ENCODE measurements at regions not wholly inside any gene's neighbourhood (a gene's known extent, or its start where the extent isn't known, plus 50 kb on each side); places are given as distances from the start of the nearest gene placed in this dataset.

DNA sequence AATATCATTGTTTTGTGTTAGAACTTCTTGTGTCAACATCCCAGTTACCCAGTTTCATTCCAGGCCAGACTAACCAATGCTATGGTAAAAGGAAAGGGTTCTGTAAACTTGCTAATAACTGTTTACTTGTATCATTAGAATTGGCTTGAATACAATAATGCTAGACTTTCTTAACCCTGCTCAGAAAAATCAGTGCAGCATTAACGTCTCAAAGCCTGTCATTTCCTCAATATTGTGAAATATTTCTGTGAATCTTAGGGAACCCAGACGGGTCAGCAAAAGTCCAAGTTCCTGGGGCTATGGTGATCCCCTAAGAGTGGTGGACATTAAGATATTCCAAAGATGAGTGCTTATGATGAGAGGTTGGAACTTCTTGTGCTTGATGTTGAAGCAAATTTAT, 541.2 kb upstream of the MAGEB18 start:
- Histone ChIP-seq H3K9me3 (ENCODE audit: control insufficient read depth in 2 of 2, insufficient read depth in 1 of 2, low read depth in 1 of 2, low read length in 1 of 2) (no peaks in the 10 kb centered on the region), H3K4me1 (ENCODE audit: control insufficient read depth in 3 of 3, insufficient read depth in 2 of 3, low read depth in 1 of 3, low read length in 2 of 3) (no peaks in the 10 kb centered on the region), H3K27me3 (ENCODE audit: control insufficient read depth in 3 of 3, insufficient read depth in 3 of 3, low read length in 3 of 3) (no peaks in the 10 kb centered on the region), H3K4me3 (ENCODE audit: low read depth in 1 of 3, low read length in 3 of 3) (no peak overlapping the region), H3K27ac (ENCODE audit: low read depth in 1 of 3, low read length in 2 of 3) (no peak overlapping the region), H3K36me3 (ENCODE audit: control insufficient read depth in 3 of 3, insufficient read depth in 2 of 3, low read depth in 1 of 3, low read length in 3 of 3) (no peaks in the 10 kb centered on the region)
- WGBS, 3 donors, result 19 to 62% (median 46%) methylated on average over 2 of the region's 2 CpGs
- FAIRE-seq (no peak), DNase-seq (no peak)

DNA sequence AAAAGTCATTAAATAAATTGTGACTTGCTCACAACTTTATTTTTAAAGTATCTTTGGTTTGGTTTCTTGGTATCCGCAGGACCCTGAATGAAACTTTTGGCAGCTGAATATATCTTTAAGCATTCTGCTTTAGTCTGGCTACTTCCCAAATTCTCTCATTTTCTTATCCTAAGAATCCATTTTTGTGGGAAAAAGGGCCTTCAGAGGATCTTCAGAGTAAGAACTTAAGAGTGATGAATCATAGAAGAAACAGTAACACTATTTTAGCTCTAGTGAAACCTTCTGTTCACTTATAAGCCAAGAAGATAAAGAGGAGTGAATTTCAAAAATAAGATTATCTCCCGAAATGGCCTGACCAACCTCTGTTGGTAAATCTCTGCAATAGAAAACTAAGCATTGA, 540.6 kb upstream of the MAGEB18 start:
- WGBS, 3 donors, result 65 to 72% (median 66%) methylated on average over 2 of the region's 2 CpGs
- Histone ChIP-seq H3K27ac (ENCODE audit: low read depth in 1 of 3, low read length in 2 of 3) (no peak overlapping the region), H3K4me1 (ENCODE audit: control insufficient read depth in 3 of 3, insufficient read depth in 2 of 3, low read depth in 1 of 3, low read length in 2 of 3) (no peaks in the 10 kb centered on the region), H3K9me3 (ENCODE audit: control insufficient read depth in 2 of 2, insufficient read depth in 1 of 2, low read depth in 1 of 2, low read length in 1 of 2) (no peaks in the 10 kb centered on the region), H3K4me3 (ENCODE audit: low read depth in 1 of 3, low read length in 3 of 3) (no peak overlapping the region), H3K36me3 (ENCODE audit: control insufficient read depth in 3 of 3, insufficient read depth in 2 of 3, low read depth in 1 of 3, low read length in 3 of 3) (no peaks in the 10 kb centered on the region), H3K27me3 (ENCODE audit: control insufficient read depth in 3 of 3, insufficient read depth in 3 of 3, low read length in 3 of 3) (no peaks in the 10 kb centered on the region)
- no peak for FAIRE-seq
- no peak for DNase-seq

DNA sequence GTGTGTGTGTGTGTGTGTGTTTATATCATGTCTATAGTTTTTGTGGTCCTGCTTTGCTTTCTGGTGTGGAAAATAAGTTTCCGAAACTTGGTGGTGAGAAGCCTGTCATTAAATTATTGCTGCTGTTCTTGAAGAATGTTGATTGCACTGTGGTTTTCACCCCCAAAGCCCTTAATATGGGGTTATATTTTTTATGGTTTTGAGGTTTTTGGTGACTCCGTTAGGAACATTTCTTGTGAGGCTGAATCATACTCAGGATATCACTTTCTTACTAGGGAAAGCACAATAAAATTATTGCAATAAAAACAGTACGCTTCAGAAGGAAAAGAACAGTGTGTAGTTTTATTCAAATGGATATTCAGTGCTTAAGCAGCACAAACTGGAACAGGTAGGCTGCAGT, 539.1 kb upstream of the MAGEB18 start:
- Histone ChIP-seq H3K36me3 (ENCODE audit: control insufficient read depth in 3 of 3, insufficient read depth in 2 of 3, low read depth in 1 of 3, low read length in 3 of 3) (no peaks in the 10 kb centered on the region), H3K4me3 (ENCODE audit: low read depth in 1 of 3, low read length in 3 of 3) (no peak overlapping the region), H3K9me3 (ENCODE audit: control insufficient read depth in 2 of 2, insufficient read depth in 1 of 2, low read depth in 1 of 2, low read length in 1 of 2) (no peaks in the 10 kb centered on the region), H3K27me3 (ENCODE audit: control insufficient read depth in 3 of 3, insufficient read depth in 3 of 3, low read length in 3 of 3) (no peaks in the 10 kb centered on the region), H3K27ac (ENCODE audit: low read depth in 1 of 3, low read length in 2 of 3) (no peak overlapping the region), H3K4me1 (ENCODE audit: control insufficient read depth in 3 of 3, insufficient read depth in 2 of 3, low read depth in 1 of 3, low read length in 2 of 3) (no peaks in the 10 kb centered on the region)
- FAIRE-seq (no peak), DNase-seq (no peak)
- 66 to 83% (median 69%) methylated on average over 3 of the region's 3 CpGs for WGBS, 3 donors

DNA sequence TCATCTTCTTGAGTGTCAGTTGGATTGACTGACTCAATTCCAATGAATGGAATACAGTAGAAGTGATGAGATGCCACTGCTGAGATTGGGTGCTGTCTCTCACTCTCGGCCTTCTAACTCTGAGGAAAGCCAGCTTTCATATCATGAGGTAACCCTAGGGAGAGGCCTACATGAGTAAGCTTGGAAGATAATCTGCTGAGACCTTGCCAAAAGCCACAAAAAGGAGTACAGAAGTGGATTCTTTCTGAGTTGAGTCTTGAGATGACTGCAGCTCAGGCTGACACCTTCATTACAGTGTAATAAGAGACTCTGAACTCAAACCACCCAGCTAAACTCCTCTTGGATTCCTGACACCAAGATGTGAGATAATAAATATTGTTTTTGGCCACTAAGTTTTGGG, 537.4 kb upstream of the MAGEB18 start:
- no peaks in the 10 kb centered on the region for H3K9me3 ChIP-seq (ENCODE audit: control insufficient read depth in 2 of 2, insufficient read depth in 1 of 2, low read depth in 1 of 2, low read length in 1 of 2)
- H3K27ac ChIP-seq (ENCODE audit: low read depth in 1 of 3, low read length in 2 of 3), result no peak overlapping the region
- DNase-seq (no peak), FAIRE-seq (no peak)
- 67 to 82% (median 68%) methylated on average over 1 of the region's 1 CpG for WGBS, 3 donors
- H3K4me1 ChIP-seq (ENCODE audit: control insufficient read depth in 3 of 3, insufficient read depth in 2 of 3, low read depth in 1 of 3, low read length in 2 of 3), result no peaks in the 10 kb centered on the region
- no peaks in the 10 kb centered on the region for H3K36me3 ChIP-seq (ENCODE audit: control insufficient read depth in 3 of 3, insufficient read depth in 2 of 3, low read depth in 1 of 3, low read length in 3 of 3)
- no peaks in the 10 kb centered on the region for H3K27me3 ChIP-seq (ENCODE audit: control insufficient read depth in 3 of 3, insufficient read depth in 3 of 3, low read length in 3 of 3)
- H3K4me3 ChIP-seq (ENCODE audit: low read depth in 1 of 3, low read length in 3 of 3), result no peak overlapping the region

DNA sequence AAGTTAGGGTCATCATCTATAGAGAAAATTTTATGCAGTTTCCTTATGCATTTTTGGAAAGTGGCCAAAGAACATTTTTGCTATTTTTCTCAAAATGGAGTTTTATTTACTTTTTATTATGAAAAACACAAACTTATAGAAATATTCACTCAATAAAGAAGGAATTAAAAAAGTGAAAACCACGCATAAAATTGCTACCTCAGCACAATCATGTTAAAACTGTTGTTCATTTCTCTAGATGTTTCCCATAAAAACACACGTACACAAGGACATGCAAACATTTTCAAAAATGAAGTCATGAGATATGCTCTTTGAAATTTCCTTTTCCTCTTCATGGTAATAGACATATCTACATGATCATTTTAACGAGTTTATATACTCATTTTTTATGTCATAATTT, 536.8 kb upstream of the MAGEB18 start:
- WGBS, 3 donors, result 61 to 87% (median 69%) methylated on average over 3 of the region's 3 CpGs
- H3K27ac ChIP-seq (ENCODE audit: low read depth in 1 of 3, low read length in 2 of 3), result no peak overlapping the region
- FAIRE-seq (no peak), DNase-seq (no peak)
- H3K4me3 ChIP-seq (ENCODE audit: low read depth in 1 of 3, low read length in 3 of 3), result no peak overlapping the region
- H3K4me1 ChIP-seq (ENCODE audit: control insufficient read depth in 3 of 3, insufficient read depth in 2 of 3, low read depth in 1 of 3, low read length in 2 of 3), result no peaks in the 10 kb centered on the region
- H3K9me3 ChIP-seq (ENCODE audit: control insufficient read depth in 2 of 2, insufficient read depth in 1 of 2, low read depth in 1 of 2, low read length in 1 of 2), result no peaks in the 10 kb centered on the region
- no peaks in the 10 kb centered on the region for H3K27me3 ChIP-seq (ENCODE audit: control insufficient read depth in 3 of 3, insufficient read depth in 3 of 3, low read length in 3 of 3)
- H3K36me3 ChIP-seq (ENCODE audit: control insufficient read depth in 3 of 3, insufficient read depth in 2 of 3, low read depth in 1 of 3, low read length in 3 of 3), result no peaks in the 10 kb centered on the region

DNA sequence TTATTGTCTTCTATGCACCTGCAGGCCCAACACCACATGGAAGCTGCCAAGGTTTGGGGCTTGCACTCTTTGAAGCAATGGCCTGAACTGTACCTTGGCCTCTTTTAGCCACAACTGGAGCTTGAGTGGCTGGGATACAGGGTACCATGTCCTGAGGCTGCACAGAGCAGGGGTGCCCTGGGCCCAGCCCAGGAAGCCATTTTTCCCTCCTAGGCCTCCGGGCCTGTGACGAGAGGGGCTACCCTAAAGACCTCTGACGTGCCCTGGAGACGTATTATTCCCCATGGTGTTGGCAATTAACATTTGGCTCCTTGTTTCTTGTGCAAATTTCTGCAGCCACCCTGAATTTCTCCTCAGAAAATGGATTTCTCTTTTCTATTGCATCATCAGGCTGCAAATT, 519.9 kb upstream of the MAGEB18 start:
- DNase-seq, result no peak
- H3K27me3 ChIP-seq (ENCODE audit: control insufficient read depth in 3 of 3, insufficient read depth in 3 of 3, low read length in 3 of 3), result no peaks in the 10 kb centered on the region
- H3K4me3 ChIP-seq (ENCODE audit: low read depth in 1 of 3, low read length in 3 of 3), result no peak overlapping the region
- H3K9me3 ChIP-seq (ENCODE audit: control insufficient read depth in 2 of 2, insufficient read depth in 1 of 2, low read depth in 1 of 2, low read length in 1 of 2), result no peaks in the 10 kb centered on the region
- FAIRE-seq, result no peak
- WGBS, 3 donors, result 63 to 85% (median 66%) methylated on average over 4 of the region's 4 CpGs
- no peak overlapping the region for H3K27ac ChIP-seq (ENCODE audit: low read depth in 1 of 3, low read length in 2 of 3)
- no peaks in the 10 kb centered on the region for H3K4me1 ChIP-seq (ENCODE audit: control insufficient read depth in 3 of 3, insufficient read depth in 2 of 3, low read depth in 1 of 3, low read length in 2 of 3)
- H3K36me3 ChIP-seq (ENCODE audit: control insufficient read depth in 3 of 3, insufficient read depth in 2 of 3, low read depth in 1 of 3, low read length in 3 of 3), result no peaks in the 10 kb centered on the region

DNA sequence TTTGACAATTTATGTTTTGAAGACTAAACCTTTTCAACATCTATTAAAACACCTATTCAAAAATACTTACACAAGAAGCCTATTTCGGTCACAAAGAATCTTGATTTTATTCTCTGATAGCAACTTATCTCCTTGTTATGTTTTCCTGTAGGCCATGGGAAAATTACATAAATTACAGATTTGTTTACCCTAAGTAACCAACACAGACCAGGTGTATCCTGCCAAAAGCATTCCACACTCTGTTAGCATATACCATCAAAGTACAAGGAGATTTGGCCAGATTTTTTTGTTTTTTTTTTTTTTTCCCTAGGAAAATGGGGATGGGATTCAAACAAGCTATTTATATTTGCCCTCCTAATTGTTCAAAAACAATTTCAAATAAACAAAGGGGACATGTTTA, 497.9 kb upstream of the MAGEB18 start:
- no peak overlapping the region for H3K27ac ChIP-seq (ENCODE audit: low read depth in 1 of 3, low read length in 2 of 3)
- no peaks in the 10 kb centered on the region for H3K4me1 ChIP-seq (ENCODE audit: control insufficient read depth in 3 of 3, insufficient read depth in 2 of 3, low read depth in 1 of 3, low read length in 2 of 3)
- no peaks in the 10 kb centered on the region for H3K9me3 ChIP-seq (ENCODE audit: control insufficient read depth in 2 of 2, insufficient read depth in 1 of 2, low read depth in 1 of 2, low read length in 1 of 2)
- H3K36me3 ChIP-seq (ENCODE audit: control insufficient read depth in 3 of 3, insufficient read depth in 2 of 3, low read depth in 1 of 3, low read length in 3 of 3), result no peaks in the 10 kb centered on the region
- no peak for FAIRE-seq
- H3K4me3 ChIP-seq (ENCODE audit: low read depth in 1 of 3, low read length in 3 of 3), result no peak overlapping the region
- WGBS, 3 donors, result 0% methylated on average over 1 of the region's 1 CpG
- no peak for DNase-seq
- no peaks in the 10 kb centered on the region for H3K27me3 ChIP-seq (ENCODE audit: control insufficient read depth in 3 of 3, insufficient read depth in 3 of 3, low read length in 3 of 3)

DNA sequence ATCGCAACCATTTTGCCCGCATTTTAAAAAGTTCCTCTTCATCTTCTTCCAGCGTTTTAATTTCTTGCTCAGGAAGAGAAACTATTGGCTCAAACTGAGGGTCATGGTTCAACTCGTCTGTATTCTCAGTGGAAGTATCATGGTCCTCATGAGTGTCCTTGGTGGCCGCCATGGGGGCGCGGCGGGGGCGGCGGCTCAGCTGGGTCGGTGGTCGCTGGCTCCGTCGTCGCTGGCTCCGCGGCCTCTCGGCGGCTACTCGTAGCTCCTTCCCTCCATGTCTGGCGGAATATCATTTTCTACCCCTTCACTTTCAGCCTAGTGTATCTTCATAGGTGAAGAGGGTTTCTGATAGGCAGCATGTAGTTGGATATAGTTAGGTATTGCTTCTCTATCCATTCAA, 492.0 kb upstream of the MAGEB18 start:
- Histone ChIP-seq H3K4me3 (ENCODE audit: low read depth in 1 of 3, low read length in 3 of 3) (no peak overlapping the region), H3K4me1 (ENCODE audit: control insufficient read depth in 3 of 3, insufficient read depth in 2 of 3, low read depth in 1 of 3, low read length in 2 of 3) (no peaks in the 10 kb centered on the region), H3K9me3 (ENCODE audit: control insufficient read depth in 2 of 2, insufficient read depth in 1 of 2, low read depth in 1 of 2, low read length in 1 of 2) (no peaks in the 10 kb centered on the region), H3K36me3 (ENCODE audit: control insufficient read depth in 3 of 3, insufficient read depth in 2 of 3, low read depth in 1 of 3, low read length in 3 of 3) (no peaks in the 10 kb centered on the region), H3K27me3 (ENCODE audit: control insufficient read depth in 3 of 3, insufficient read depth in 3 of 3, low read length in 3 of 3) (no peaks in the 10 kb centered on the region), H3K27ac (ENCODE audit: low read depth in 1 of 3, low read length in 2 of 3) (no peak overlapping the region)
- FAIRE-seq (no peak), DNase-seq (no peak)
- WGBS, 3 donors, result 88 to 97% (median 97%) methylated on average over 20 to 21 of the region's 21 CpGs

DNA sequence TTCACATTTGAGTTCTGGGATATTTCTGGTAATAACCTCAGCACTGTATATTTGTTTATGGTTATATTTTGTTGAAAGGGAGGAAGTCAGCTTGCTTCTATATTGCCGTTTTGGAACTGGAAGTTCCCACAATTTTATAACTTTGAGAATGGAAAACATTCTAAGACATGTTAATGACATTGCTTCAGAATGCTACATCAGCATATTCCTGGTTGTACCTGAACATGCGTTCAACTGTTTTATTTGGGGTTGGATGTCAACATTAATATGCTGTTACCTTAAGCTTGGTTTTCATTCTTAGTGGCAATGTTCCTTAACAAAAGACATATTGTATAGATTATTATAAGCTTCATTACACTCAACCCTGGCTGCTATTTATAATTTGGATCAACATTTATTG, 489.4 kb upstream of the MAGEB18 start:
- DNase-seq (no peak), FAIRE-seq (no peak)
- Histone ChIP-seq H3K27me3 (ENCODE audit: control insufficient read depth in 3 of 3, insufficient read depth in 3 of 3, low read length in 3 of 3) (no peaks in the 10 kb centered on the region), H3K36me3 (ENCODE audit: control insufficient read depth in 3 of 3, insufficient read depth in 2 of 3, low read depth in 1 of 3, low read length in 3 of 3) (no peaks in the 10 kb centered on the region), H3K9me3 (ENCODE audit: control insufficient read depth in 2 of 2, insufficient read depth in 1 of 2, low read depth in 1 of 2, low read length in 1 of 2) (no peaks in the 10 kb centered on the region), H3K4me1 (ENCODE audit: control insufficient read depth in 3 of 3, insufficient read depth in 2 of 3, low read depth in 1 of 3, low read length in 2 of 3) (no peaks in the 10 kb centered on the region), H3K4me3 (ENCODE audit: low read depth in 1 of 3, low read length in 3 of 3) (no peak overlapping the region), H3K27ac (ENCODE audit: low read depth in 1 of 3, low read length in 2 of 3) (no peak overlapping the region)
- 64 to 81% (median 80%) methylated on average over 2 of the region's 2 CpGs for WGBS, 3 donors

Data from small intestine (tissue), 7 donors.